HUES48 (cell line): ENCODE measurements at regions not wholly inside any gene's neighbourhood (a gene's known extent, or its start where the extent isn't known, plus 50 kb on each side); places are given as distances from the start of the nearest gene placed in this dataset.

Source experiments
- H3K27ac ChIP-seq: one replicate; pipeline ENCODE4 v1.7.0; 2013; ENCODE audit warnings: low read depth, low read length, inconsistent platforms
- H3K27me3 ChIP-seq: 2 replicates; pipeline ENCODE4 v1.6.1; 2013; ENCODE audit warnings: mild to moderate bottlenecking, low read length; ENCODE audit not compliant: control insufficient read depth, insufficient read depth
- H3K36me3 ChIP-seq: 2 replicates; pipeline ENCODE4 v1.6.1; 2013; ENCODE audit warnings: low read length; ENCODE audit not compliant: control insufficient read depth, insufficient read depth
- H3K4me1 ChIP-seq: 2 replicates; pipeline ENCODE4 v1.6.1; 2013; ENCODE audit warnings: mild to moderate bottlenecking, low read length; ENCODE audit not compliant: control insufficient read depth, insufficient read depth
- H3K4me3 ChIP-seq: 2 replicates; pipeline ENCODE4 v1.5.1; 2013; ENCODE audit warnings: mild to moderate bottlenecking, low read depth, low read length
- H3K9ac ChIP-seq: 2 replicates; pipeline ENCODE4 v1.6.1; 2013; ENCODE audit warnings: mild to moderate bottlenecking, low read depth, low read length, moderate library complexity
- H3K9me3 ChIP-seq: 2 replicates; pipeline ENCODE4 v1.6.1; 2013; ENCODE audit warnings: low read length; ENCODE audit not compliant: control insufficient read depth, insufficient read depth

- no peak overlapping the region for H3K27ac ChIP-seq
- H3K9me3 ChIP-seq = no peaks in the 10 kb centered on the region
- H3K4me3 ChIP-seq = no peak overlapping the region
- H3K36me3 ChIP-seq = no peaks in the 10 kb centered on the region
- peaks cover 3% of the 10 kb centered on the region; the same call in 1 of the 2 replicates for H3K4me1 ChIP-seq
- no peak overlapping the region for H3K9ac ChIP-seq
- H3K27me3 ChIP-seq = no peaks in the 10 kb centered on the region
Observed at GRCh38 chr15:39336926-39337325, 244.0 kb upstream of the THBS1 start.

GRCh38 chr15:39338251-39338650 lies 242.6 kb upstream of the THBS1 start:
- no peak overlapping the region for H3K4me3 ChIP-seq
- H3K36me3 ChIP-seq = no peaks in the 10 kb centered on the region
- peaks cover 3% of the 10 kb centered on the region; the same call in 1 of the 2 replicates for H3K4me1 ChIP-seq
- no peaks in the 10 kb centered on the region for H3K27me3 ChIP-seq
- H3K9ac ChIP-seq = no peak overlapping the region
- peaks cover 9% of the 10 kb centered on the region; the same call in 1 of the 2 replicates for H3K9me3 ChIP-seq
- H3K27ac ChIP-seq = no peak overlapping the region

DNA sequence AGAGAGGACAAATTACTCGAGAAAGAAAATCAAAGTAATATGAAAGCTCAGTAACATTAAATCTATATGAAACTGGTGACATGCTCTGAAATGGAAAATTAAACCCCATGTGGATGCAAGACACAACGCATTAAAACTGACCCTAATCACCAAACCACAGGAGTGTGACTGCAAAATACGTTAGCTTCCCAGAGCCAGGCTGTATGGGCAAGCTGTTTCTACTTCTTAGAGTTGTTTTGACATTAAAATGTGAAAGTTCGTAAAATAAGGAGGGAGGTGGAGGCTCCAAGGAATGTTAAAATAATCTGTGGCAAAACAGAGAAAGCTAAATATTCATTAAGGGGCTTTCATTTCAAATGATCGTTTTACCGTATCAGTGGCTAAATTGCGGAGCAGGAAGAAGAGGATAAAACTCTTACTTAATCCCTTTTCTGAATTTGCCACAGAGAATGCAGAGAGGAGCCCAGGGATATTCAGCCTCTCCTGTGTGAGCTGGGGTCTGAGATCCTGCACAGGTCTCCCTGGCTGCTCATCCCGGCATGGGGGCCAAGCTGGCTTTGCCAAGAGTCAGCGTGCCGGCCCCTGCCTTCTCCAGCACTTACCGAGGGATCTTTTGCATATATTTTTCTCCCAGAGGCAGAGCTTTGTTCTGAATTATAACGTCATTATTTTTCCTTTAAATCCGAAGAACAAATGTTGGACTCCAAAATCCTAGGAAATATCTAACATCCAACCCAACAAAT lies 239.8 kb upstream of the THBS1 start:
- no peaks in the 10 kb centered on the region for H3K27me3 ChIP-seq
- H3K27ac ChIP-seq = no peak overlapping the region
- no peaks in the 10 kb centered on the region for H3K36me3 ChIP-seq
- peaks cover 16% of the 10 kb centered on the region for H3K4me1 ChIP-seq
- peaks cover 13% of the 10 kb centered on the region; the same call in 1 of the 2 replicates for H3K9me3 ChIP-seq
- no peak overlapping the region for H3K4me3 ChIP-seq
- H3K9ac ChIP-seq = no peak overlapping the region

DNA sequence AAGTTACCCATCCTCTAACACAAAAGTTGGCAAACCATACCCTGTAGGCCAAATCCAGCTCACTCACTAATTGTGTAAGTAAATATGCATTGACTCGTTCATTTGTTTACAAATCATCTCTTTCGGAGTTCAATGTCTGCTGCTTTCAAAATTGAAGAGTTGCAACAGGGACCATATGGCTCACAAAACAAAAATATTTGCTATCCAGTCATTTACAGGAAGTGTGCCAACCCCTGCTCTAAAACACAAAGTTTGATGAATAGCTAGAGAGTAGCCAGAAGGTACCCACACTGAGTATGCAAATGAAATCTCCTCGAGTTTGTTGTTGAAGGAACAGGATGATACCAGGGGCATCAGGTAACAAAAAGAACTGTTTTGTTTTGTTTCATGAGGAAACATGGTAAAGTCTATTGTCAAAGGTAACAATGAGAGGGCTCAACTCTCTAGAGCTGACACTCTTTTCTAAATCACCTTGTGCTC lies 236.2 kb upstream of the THBS1 start:
- Histone ChIP-seq H3K4me1 (peaks cover 16% of the 10 kb centered on the region), H3K27ac (peak overlapping the region; percentile 84), H3K4me3 (no peak overlapping the region), H3K36me3 (no peaks in the 10 kb centered on the region), H3K27me3 (no peaks in the 10 kb centered on the region), H3K9me3 (peaks cover 13% of the 10 kb centered on the region; the same call in 1 of the 2 replicates), H3K9ac (peak overlapping the region; percentile 47)

- H3K36me3 ChIP-seq = no peaks in the 10 kb centered on the region
- peak overlapping the region; percentile 47 for H3K9ac ChIP-seq
- peaks cover 13% of the 10 kb centered on the region; the same call in 1 of the 2 replicates for H3K9me3 ChIP-seq
- peaks cover 16% of the 10 kb centered on the region for H3K4me1 ChIP-seq
- peak overlapping the region; percentile 84 for H3K27ac ChIP-seq
- H3K27me3 ChIP-seq = no peaks in the 10 kb centered on the region
- H3K4me3 ChIP-seq = no peak overlapping the region
Observed at GRCh38 chr15:39345176-39345575, 235.7 kb upstream of the THBS1 start.

DNA sequence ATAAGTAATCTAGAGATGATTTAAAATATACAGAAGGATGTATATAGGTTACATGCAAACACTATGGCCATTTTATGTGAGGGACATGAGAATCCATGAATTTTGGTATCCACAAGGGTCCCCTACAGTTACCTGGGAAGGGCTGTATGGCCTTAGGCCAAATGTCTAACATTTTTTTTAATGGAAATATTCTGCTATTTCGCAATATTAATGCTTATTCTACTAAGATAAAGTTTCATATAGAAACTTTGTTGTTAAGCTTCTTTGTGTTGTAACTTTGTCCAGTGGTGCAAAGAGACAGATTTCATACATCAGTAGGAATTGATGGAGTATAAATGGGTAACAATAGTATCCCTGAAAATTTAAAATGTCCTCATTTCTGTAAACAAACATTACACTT lies 233.4 kb upstream of the THBS1 start:
- Histone ChIP-seq H3K36me3 (no peaks in the 10 kb centered on the region), H3K9ac (no peak overlapping the region), H3K27ac (no peak overlapping the region), H3K9me3 (peaks cover 12% of the 10 kb centered on the region; the same call in 1 of the 2 replicates), H3K4me3 (no peak overlapping the region), H3K27me3 (no peaks in the 10 kb centered on the region), H3K4me1 (peaks cover 18% of the 10 kb centered on the region)

DNA sequence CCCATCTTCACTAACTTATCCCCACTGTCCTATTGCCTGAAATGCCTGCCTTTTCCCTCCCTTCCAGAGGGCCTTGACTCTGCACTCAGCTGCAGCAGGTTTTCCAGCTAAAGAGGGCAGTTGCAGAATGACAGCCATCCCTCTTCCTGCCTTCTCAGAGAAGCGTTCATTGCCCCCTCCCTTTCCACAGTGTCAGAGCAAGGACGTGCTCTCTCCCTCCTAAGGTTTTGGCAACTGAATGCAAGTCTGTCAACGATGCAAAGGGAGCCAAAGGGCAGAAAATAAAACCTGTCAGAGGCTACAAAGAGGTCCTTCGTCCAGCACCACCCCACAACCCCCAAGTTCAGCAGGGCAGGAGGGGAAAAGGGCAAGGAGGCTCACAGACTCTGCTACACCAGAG lies 230.1 kb upstream of the THBS1 start:
- Histone ChIP-seq H3K27me3 (no peaks in the 10 kb centered on the region), H3K9ac (no peak overlapping the region), H3K4me1 (peaks cover 5% of the 10 kb centered on the region; the same call in 1 of the 2 replicates), H3K9me3 (no peaks in the 10 kb centered on the region), H3K27ac (no peak overlapping the region), H3K36me3 (no peaks in the 10 kb centered on the region), H3K4me3 (no peak overlapping the region)

GRCh38 chr15:39354189-39354588 lies 226.7 kb upstream of the THBS1 start:
- H3K4me1 ChIP-seq = peaks cover 5% of the 10 kb centered on the region; the same call in 1 of the 2 replicates
- no peak overlapping the region for H3K27ac ChIP-seq
- H3K27me3 ChIP-seq = no peaks in the 10 kb centered on the region
- no peaks in the 10 kb centered on the region for H3K9me3 ChIP-seq
- H3K4me3 ChIP-seq = no peak overlapping the region
- no peaks in the 10 kb centered on the region for H3K36me3 ChIP-seq
- no peak overlapping the region for H3K9ac ChIP-seq

- Histone ChIP-seq H3K4me1 (no peaks in the 10 kb centered on the region), H3K9me3 (no peaks in the 10 kb centered on the region), H3K27me3 (no peaks in the 10 kb centered on the region), H3K36me3 (no peaks in the 10 kb centered on the region), H3K4me3 (no peak overlapping the region), H3K9ac (no peak overlapping the region), H3K27ac (no peak overlapping the region)
Observed at GRCh38 chr15:39357480-39358268, 223.2 kb upstream of the THBS1 start.

DNA sequence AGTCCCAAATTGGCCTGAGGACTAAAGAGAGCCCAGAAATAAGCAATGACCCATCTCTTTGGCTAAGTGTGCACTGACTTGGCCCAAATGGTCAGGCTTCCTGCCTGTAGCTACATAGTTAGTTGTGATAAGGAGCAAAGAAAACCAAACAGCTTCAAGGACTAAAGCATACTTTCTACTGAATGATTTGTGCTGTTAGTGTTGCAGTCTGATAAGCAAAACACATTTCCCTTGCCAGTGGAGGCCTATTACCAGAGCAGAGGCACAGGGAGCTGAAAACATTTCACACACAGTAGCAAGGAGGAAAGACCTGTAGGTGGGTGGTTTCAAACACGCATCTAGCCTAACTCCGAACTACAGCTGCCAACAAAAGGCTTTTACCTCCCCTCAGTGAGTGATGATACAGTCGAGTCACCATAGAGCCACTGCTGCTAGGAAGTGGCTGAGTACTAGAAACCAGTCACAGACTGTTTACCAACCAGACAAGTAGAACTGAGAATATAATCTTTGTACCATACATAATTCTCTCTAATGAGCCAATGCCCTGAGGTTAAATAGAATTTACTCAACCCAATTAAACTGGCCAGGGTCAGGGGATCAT lies 222.3 kb upstream of the THBS1 start:
- H3K27ac ChIP-seq = no peak overlapping the region
- H3K4me3 ChIP-seq = no peak overlapping the region
- no peaks in the 10 kb centered on the region for H3K9me3 ChIP-seq
- H3K4me1 ChIP-seq = no peaks in the 10 kb centered on the region
- H3K27me3 ChIP-seq = no peaks in the 10 kb centered on the region
- H3K36me3 ChIP-seq = no peaks in the 10 kb centered on the region
- no peak overlapping the region for H3K9ac ChIP-seq
